PC-3 (cell line): ENCODE measurements at regions not wholly inside any gene's neighbourhood (a gene's known extent, or its start where the extent isn't known, plus 50 kb on each side); places are given as distances from the start of the nearest gene placed in this dataset.

Experiments used
- ATAC-seq: fragments of 200-7000 bp; cut with Tn5 transposase; 2 replicates; pipeline ENCODE4 v1.9.1; 2020; ENCODE audit warnings: mild to moderate bottlenecking, moderate library complexity
- BruUV-seq: library from RNA; stranded (reverse); fragments of 400-500 nt; replicated peaks from 2 replicates; lab custom pipeline; 2021; lab: Mats Ljungman, UMichigan
- CTCF ChIA-PET: fragments of 300-600 bp; sonication (Branson Sonifier 250); formaldehyde crosslinking; loops from one replicate; lab custom pipeline; 2022; ENCODE audit warnings: antibody characterized with exemption; lab: Charles Lee
- POLR2A ChIA-PET: fragments of 300-600 bp; sonication (Branson Sonifier 250); formaldehyde crosslinking; loops from one replicate; lab custom pipeline; 2022; ENCODE audit warnings: antibody characterized with exemption; ENCODE audit not compliant: unreplicated experiment; lab: Charles Lee
- DNase-seq: peaks from one replicate; pipeline ENCODE4 v3.0.0-alpha.2; 2015
- H2AFZ ChIP-seq: fragments of 300-600 bp; sonication (generic); 2 replicates; pipeline ENCODE4 v1.6.0; 2016; ENCODE audit warnings: antibody characterized with exemption, low read length
- H3F3A ChIP-seq: fragments of 300-600 bp; sonication (generic); one replicate; pipeline ENCODE4 v1.6.0; 2017; ENCODE audit warnings: antibody characterized with exemption, low read length, control low read depth, mild to moderate bottlenecking; ENCODE audit not compliant: unreplicated experiment
- H3K27ac ChIP-seq: fragments of 300-600 bp; sonication (generic); 2 replicates; pipeline ENCODE4 v1.5.1; 2016; ENCODE audit warnings: mild to moderate bottlenecking, low read length
- H3K27me3 ChIP-seq: fragments of 300-600 bp; sonication (generic); 2 replicates; pipeline ENCODE4 v1.6.1; 2016; ENCODE audit warnings: low read length, mixed read lengths
- H3K36me3 ChIP-seq: fragments of 300-600 bp; sonication (generic); 2 replicates; pipeline ENCODE4 v1.6.1; 2016; ENCODE audit warnings: low read depth, mixed run types, low read length, mixed read lengths
- H3K4me1 ChIP-seq: fragments of 300-600 bp; sonication (generic); 2 replicates; pipeline ENCODE4 v1.5.1; 2016; ENCODE audit warnings: low read length; ENCODE audit not compliant: insufficient read depth
- H3K4me2 ChIP-seq: fragments of 300-600 bp; sonication (generic); 2 replicates; pipeline ENCODE4 v1.6.0; 2016; ENCODE audit warnings: low read length
- H3K4me3 ChIP-seq: fragments of 300-600 bp; sonication (generic); 2 replicates; pipeline ENCODE4 v1.5.1; 2016; ENCODE audit warnings: mild to moderate bottlenecking, low read length, mixed read lengths
- H3K79me2 ChIP-seq: fragments of 300-600 bp; sonication (generic); 2 replicates; pipeline ENCODE4 v1.6.1; 2017; ENCODE audit warnings: low read length, mixed read lengths
- H3K9ac ChIP-seq: fragments of 300-600 bp; sonication (generic); 2 replicates; pipeline ENCODE4 v1.6.0; 2016; ENCODE audit warnings: mild to moderate bottlenecking, low read length
- H3K9me2 ChIP-seq: fragments of 300-600 bp; sonication (generic); replicated peaks from 2 replicates; pipeline ENCODE4 v1.6.1; 2016; ENCODE audit warnings: mixed run types, low read length, mixed read lengths
- H3K9me3 ChIP-seq: fragments of 300-600 bp; sonication (generic); 2 replicates; pipeline ENCODE4 v1.6.1; 2016; ENCODE audit warnings: low read length, mixed read lengths
- H4K20me1 ChIP-seq: fragments of 300-600 bp; sonication (generic); 2 replicates; pipeline ENCODE4 v1.6.1; 2016; ENCODE audit warnings: low read length, mixed read lengths
- EZH2 ChIP-seq: fragments of 300-600 bp; sonication (generic); IDR thresholded peaks from one replicate; pipeline ENCODE4 v1.6.1; 2017; ENCODE audit warnings: antibody characterized with exemption, mild to moderate bottlenecking, low read length; ENCODE audit not compliant: unreplicated experiment
- EZH2phosphoT487 ChIP-seq: fragments of 300-600 bp; sonication (generic); IDR thresholded peaks from 2 replicates; pipeline ENCODE4 v1.6.1; 2018; ENCODE audit warnings: mild to moderate bottlenecking, antibody characterized with exemption, low read length, borderline replicate concordance
- intact Hi-C: fragments of 100-400 bp; cut with micrococcal nuclease; formaldehyde crosslinking; loops from 2 replicates; pipeline ENCODE4 v1.9.0; 2023
- TF ChIP-seq, protein P1 (sequence below): fragments of 300-600 bp; sonication (generic); conservative IDR thresholded peaks from 2 replicates; pipeline ENCODE4 v1.5.1; 2017; ENCODE audit warnings: antibody characterized with exemption, low read depth, mild to moderate bottlenecking, low read length

DNA sequence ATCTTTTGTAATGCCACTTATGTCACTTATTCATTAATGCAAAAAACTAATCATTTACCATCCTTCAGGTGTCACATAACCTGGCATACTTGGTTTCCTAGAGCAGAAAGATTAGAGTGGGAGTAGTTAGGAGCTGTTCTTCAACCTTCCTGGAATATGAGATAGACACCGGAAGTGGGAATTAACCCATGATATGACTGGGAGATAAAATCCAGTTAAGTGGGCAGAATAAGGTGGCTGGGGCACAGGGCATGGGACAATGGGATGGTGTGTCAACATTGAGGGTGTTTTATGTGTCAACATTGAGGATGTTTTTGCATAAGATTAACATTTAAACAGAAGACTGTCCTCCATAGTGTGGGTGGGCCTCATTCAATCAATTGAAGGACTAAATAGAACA lies 94.3 kb upstream of the CBLB start:
- Histone ChIP-seq H3K79me2 (no peaks in the 10 kb centered on the region), H3K27ac (peak overlapping the region; percentile 46), H3K9me3 (no peaks in the 10 kb centered on the region), H2AFZ (no peak overlapping the region), H3K27me3 (no peaks in the 10 kb centered on the region), H3K4me3 (no peak overlapping the region), H3K36me3 (no peaks in the 10 kb centered on the region), H3K9ac (no peak overlapping the region), H3K4me1 (peaks cover 42% of the 10 kb centered on the region), H3K4me2 (no peak overlapping the region), H4K20me1 (no peaks in the 10 kb centered on the region), H3K9me2 (no peaks in the 10 kb centered on the region), H3F3A (no peaks in the 10 kb centered on the region)
- intact Hi-C loops, result loop anchor here (10.0 kb wide), 1 partner anchor 278 kb away; no protein-coding TSS in a partner anchor
- no TSS peak for BruUV-seq
- CTCF ChIA-PET, result no interaction called here
- POLR2A ChIA-PET, result no interaction called here
- DNase-seq, result no peak
- TF ChIP-seq, protein P1, sequence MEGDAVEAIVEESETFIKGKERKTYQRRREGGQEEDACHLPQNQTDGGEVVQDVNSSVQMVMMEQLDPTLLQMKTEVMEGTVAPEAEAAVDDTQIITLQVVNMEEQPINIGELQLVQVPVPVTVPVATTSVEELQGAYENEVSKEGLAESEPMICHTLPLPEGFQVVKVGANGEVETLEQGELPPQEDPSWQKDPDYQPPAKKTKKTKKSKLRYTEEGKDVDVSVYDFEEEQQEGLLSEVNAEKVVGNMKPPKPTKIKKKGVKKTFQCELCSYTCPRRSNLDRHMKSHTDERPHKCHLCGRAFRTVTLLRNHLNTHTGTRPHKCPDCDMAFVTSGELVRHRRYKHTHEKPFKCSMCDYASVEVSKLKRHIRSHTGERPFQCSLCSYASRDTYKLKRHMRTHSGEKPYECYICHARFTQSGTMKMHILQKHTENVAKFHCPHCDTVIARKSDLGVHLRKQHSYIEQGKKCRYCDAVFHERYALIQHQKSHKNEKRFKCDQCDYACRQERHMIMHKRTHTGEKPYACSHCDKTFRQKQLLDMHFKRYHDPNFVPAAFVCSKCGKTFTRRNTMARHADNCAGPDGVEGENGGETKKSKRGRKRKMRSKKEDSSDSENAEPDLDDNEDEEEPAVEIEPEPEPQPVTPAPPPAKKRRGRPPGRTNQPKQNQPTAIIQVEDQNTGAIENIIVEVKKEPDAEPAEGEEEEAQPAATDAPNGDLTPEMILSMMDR, result no peak
- TF ChIP-seq EZH2phosphoT487 (no peak), EZH2 (no peak)
- no peak for ATAC-seq

DNA sequence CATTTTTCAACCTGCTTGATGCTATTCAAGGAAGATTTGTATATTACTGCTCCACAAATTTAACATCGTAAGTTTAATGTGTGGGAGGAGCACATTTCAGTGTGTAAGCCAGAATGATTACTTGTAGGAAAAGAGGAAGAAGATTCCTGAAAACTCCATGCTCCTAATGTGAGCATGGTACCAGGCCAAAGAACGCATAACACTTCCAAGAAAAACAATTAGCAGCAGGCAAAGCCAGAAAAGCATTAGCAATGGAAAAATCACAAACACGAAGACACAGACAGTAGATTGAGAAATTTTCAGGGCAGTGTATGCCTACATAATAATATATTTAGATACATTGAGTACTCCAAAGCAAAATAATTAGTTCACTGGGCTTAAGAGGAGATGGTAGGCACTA lies 96.6 kb upstream of the CBLB start:
- Histone ChIP-seq H3K27me3 (no peaks in the 10 kb centered on the region), H3K36me3 (no peaks in the 10 kb centered on the region), H3K27ac (no peak overlapping the region), H3K79me2 (no peaks in the 10 kb centered on the region), H3K9ac (no peak overlapping the region), H3K9me2 (no peaks in the 10 kb centered on the region), H3K4me3 (no peak overlapping the region), H2AFZ (no peak overlapping the region), H3K9me3 (no peaks in the 10 kb centered on the region), H3K4me2 (no peak overlapping the region), H3F3A (no peaks in the 10 kb centered on the region), H3K4me1 (peaks cover 38% of the 10 kb centered on the region), H4K20me1 (no peaks in the 10 kb centered on the region)
- POLR2A ChIA-PET, result no interaction called here
- intact Hi-C loops, result loop anchor here (5.0 to 10.0 kb wide), 3 partner anchors 67 to 647 kb away; no protein-coding TSS in a partner anchor
- no peak for DNase-seq
- no peak for ATAC-seq
- CTCF ChIA-PET, result no interaction called here
- no peak for TF ChIP-seq EZH2
- BruUV-seq, result no TSS peak

DNA sequence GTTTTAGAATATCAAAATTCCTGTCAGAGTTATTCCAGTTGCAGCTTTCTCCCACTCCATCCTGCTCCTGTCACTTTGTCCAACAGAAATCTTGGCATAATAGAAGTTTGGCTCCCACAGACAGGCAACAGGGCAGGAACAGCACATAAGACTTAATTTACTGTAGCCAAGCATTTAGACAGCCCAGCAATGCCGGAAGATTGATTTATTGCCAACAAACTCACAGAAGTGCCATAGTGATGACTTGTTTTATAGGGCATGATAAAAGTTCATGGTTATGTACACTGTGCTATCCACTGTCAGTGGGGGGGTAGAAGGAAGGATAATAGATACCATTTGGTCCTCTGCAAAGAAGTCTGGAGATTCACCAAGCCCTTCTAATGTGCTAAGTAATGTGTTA lies 98.3 kb upstream of the CBLB start:
- Histone ChIP-seq H2AFZ (0 out of 2 replicates have a peak overlapping the region, but pooled peaks have one; percentile 13), H3K36me3 (no peaks in the 10 kb centered on the region), H3K9me3 (no peaks in the 10 kb centered on the region), H3K4me1 (peaks cover 36% of the 10 kb centered on the region), H3K9me2 (no peaks in the 10 kb centered on the region), H4K20me1 (no peaks in the 10 kb centered on the region), H3K79me2 (no peaks in the 10 kb centered on the region), H3K27ac (peak overlapping the region; percentile 72), H3K27me3 (no peaks in the 10 kb centered on the region), H3F3A (no peaks in the 10 kb centered on the region), H3K4me3 (no peak overlapping the region), H3K4me2 (peak overlapping the region; percentile 29), H3K9ac (no peak overlapping the region)
- intact Hi-C loops, result loop anchor here (2.0 to 10.0 kb wide), 6 partner anchors 22 to 645 kb away; partner anchors contain the start of gene CBLB
- BruUV-seq, result no TSS peak
- ATAC-seq (peak; percentile 93), DNase-seq (peak; percentile 96)
- CTCF ChIA-PET, result no interaction called here
- TF ChIP-seq, protein P1, result no peak
- TF ChIP-seq EZH2 (no peak), EZH2phosphoT487 (no peak)
- POLR2A ChIA-PET, result no interaction called here
